IPS-20b (cell line): ENCODE measurements at regions not wholly inside any gene's neighbourhood (a gene's known extent, or its start where the extent isn't known, plus 50 kb on each side); places are given as distances from the start of the nearest gene placed in this dataset.

ENCODE experiments used
- H3K27ac ChIP-seq: one replicate; pipeline ENCODE4 v1.5.1; 2013; ENCODE audit warnings: low read length
- H3K27me3 ChIP-seq: 2 replicates; pipeline ENCODE4 v1.6.1; 2013; ENCODE audit warnings: mild to moderate bottlenecking, low read length, inconsistent platforms; ENCODE audit not compliant: insufficient read depth
- H3K36me3 ChIP-seq: 2 replicates; pipeline ENCODE4 v1.6.1; 2013; ENCODE audit warnings: low read depth, mild to moderate bottlenecking, inconsistent platforms, low read length, moderate library complexity; ENCODE audit not compliant: insufficient read depth
- H3K4me1 ChIP-seq: 2 replicates; pipeline ENCODE4 v1.6.1; 2013; ENCODE audit warnings: mild to moderate bottlenecking, control low read depth, inconsistent platforms, low read length, moderate library complexity; ENCODE audit not compliant: insufficient read depth
- H3K4me3 ChIP-seq: 2 replicates; pipeline ENCODE4 v1.5.1; 2013; ENCODE audit warnings: mild to moderate bottlenecking, low read length, inconsistent platforms
- H3K9ac ChIP-seq: 2 replicates; pipeline ENCODE4 v1.6.1; 2013; ENCODE audit warnings: low read depth, mild to moderate bottlenecking, inconsistent platforms, low read length, moderate library complexity
- H3K9me3 ChIP-seq: 2 replicates; pipeline ENCODE4 v1.6.1; 2013; ENCODE audit warnings: mild to moderate bottlenecking, low read depth, low read length, inconsistent platforms; ENCODE audit not compliant: insufficient read depth

DNA sequence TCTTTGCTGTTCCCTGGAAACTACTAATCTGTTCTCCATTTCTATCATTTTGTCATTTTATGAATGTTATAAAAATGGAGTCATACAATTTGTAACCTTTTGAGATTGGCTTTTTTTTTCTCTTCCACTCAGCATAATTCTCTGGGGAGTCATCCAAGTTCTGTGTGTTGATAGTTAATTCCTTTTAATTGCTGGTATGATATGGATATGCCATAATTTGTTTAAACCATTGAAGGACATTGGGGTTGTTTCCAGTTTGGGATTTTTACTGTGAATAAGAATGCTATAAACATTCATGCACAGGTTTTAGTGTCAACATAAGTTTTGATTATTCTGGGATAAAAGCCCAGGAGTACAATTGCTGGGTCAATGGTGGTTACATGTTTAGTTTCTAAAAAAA is 279.4 kb downstream of the WNT5A start:
- H3K27ac ChIP-seq = no peak overlapping the region
- H3K9ac ChIP-seq = no peak overlapping the region
- no peaks in the 10 kb centered on the region for H3K27me3 ChIP-seq
- H3K36me3 ChIP-seq = no peaks in the 10 kb centered on the region
- no peaks in the 10 kb centered on the region; the same call in 1 of the 2 replicates for H3K9me3 ChIP-seq
- H3K4me3 ChIP-seq = no peak overlapping the region
- 0 out of 2 replicates have a peak, but pooled peaks cover 5% of the 10 kb centered on the region for H3K4me1 ChIP-seq

DNA sequence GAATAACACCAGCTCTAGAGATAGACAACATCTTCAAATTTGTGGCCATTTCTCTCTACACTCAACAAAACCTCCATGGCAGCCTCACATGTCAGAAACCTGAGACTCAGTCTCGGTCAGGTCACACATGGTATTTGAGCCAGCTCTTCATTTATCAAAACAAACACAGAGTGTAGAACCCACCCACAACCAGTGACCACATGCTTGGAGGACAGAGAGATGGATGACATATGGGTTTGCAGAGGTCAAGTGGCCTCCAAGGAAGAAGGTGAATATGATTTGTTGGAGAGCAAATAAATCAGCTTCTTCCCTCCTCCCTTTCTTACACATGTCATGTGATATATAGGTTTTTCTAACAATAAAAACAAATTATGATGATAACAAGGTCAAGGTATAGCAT is 278.1 kb upstream of the LRTM1 start:
- H3K4me1 ChIP-seq = peaks cover 9% of the 10 kb centered on the region; the same call in 1 of the 2 replicates
- H3K9ac ChIP-seq = no peak overlapping the region
- H3K27ac ChIP-seq = no peak overlapping the region
- no peak overlapping the region for H3K4me3 ChIP-seq
- H3K36me3 ChIP-seq = no peaks in the 10 kb centered on the region
- no peaks in the 10 kb centered on the region for H3K27me3 ChIP-seq
- no peaks in the 10 kb centered on the region; the same call in 1 of the 2 replicates for H3K9me3 ChIP-seq

DNA sequence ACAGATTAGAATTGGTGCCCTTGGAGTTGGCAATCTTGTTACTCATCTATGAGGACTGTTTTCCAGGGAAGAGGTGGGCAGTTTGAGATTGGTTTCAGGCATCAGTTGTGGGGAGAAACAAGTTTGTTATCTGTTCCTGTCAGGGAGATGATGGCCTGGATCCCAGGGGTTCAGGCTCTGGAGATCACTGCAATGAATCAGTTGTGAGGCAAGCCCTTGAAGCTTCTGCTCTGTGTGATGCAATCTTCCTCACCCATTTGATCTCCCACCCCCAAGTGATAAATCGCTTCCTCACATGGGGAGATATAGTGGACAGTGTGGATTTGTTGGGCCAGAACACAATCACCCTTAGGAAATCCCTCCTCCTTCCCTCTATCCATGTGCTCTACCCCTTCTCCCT is 276.6 kb upstream of the LRTM1 start:
- H3K27ac ChIP-seq = no peak overlapping the region
- no peaks in the 10 kb centered on the region; the same call in 1 of the 2 replicates for H3K9me3 ChIP-seq
- H3K4me3 ChIP-seq = no peak overlapping the region
- H3K4me1 ChIP-seq = peaks cover 14% of the 10 kb centered on the region; the same call in 1 of the 2 replicates
- no peaks in the 10 kb centered on the region for H3K27me3 ChIP-seq
- no peak overlapping the region for H3K9ac ChIP-seq
- no peaks in the 10 kb centered on the region for H3K36me3 ChIP-seq

DNA sequence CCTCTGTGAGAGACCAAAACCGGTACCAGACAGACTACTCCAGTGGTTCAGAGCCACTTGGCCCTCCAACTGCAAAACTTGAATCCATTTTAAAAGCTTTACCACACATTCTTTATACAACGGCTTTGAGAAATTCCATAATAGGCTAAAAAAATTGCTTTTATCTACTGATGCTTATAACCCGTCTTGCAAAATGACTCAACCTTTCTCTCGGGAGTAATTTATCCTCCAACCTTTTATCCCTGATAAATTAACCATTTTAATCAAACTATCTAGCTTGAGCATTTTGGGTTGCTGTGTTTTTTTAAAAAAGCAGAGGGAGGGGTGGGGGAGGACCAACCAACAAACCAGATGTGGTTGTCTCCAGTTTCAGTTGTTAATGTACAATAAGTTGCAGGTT is 275.7 kb upstream of the LRTM1 start:
- no peaks in the 10 kb centered on the region for H3K27me3 ChIP-seq
- no peaks in the 10 kb centered on the region for H3K9me3 ChIP-seq
- no peak overlapping the region for H3K9ac ChIP-seq
- no peaks in the 10 kb centered on the region for H3K36me3 ChIP-seq
- H3K4me1 ChIP-seq = peaks cover 14% of the 10 kb centered on the region; the same call in 1 of the 2 replicates
- no peak overlapping the region for H3K4me3 ChIP-seq
- no peak overlapping the region for H3K27ac ChIP-seq

DNA sequence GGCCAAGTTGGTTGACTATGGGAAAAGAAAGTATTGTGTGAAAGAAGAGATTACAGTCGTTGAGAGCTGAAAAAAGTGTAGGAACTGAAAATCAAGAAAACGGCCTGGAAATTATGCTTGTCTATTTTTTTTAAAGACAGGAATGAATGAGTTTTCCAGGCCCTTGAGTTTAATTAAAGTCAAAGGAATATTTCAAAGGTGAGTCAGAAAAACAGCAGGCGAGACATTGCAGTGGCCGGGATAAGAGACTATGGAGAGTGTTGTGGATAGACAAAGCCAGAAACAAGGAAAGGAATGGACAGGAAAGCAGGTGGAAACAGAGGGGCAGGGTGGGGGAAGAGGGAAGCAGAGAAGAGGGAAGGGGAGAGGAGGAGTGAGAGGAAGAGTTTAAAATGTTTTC is 275.1 kb upstream of the LRTM1 start:
- Histone ChIP-seq H3K27ac (no peak overlapping the region), H3K4me3 (no peak overlapping the region), H3K36me3 (no peaks in the 10 kb centered on the region), H3K4me1 (peaks cover 14% of the 10 kb centered on the region; the same call in 1 of the 2 replicates), H3K27me3 (no peaks in the 10 kb centered on the region), H3K9ac (no peak overlapping the region), H3K9me3 (no peaks in the 10 kb centered on the region)

DNA sequence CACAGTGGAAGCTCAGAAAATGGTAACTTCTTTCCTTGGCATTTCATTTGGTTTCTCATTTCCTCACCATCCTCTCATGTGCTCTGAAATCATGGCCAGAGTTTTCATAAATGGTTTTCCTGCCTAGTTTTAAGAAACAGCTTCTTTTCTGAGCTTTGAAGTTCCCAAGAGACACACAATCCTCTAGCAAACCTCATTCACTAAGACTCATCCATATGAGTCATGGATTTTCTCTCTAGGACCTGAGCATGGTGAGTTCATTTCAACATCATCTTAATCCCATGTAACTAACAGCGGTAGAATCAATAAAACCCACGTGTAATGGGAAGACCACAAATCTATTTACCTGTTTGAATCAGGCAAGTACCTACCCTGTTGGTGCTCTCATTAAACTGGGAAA is 274.5 kb upstream of the LRTM1 start:
- Histone ChIP-seq H3K4me3 (no peak overlapping the region), H3K9me3 (no peaks in the 10 kb centered on the region), H3K27me3 (no peaks in the 10 kb centered on the region), H3K4me1 (peaks cover 14% of the 10 kb centered on the region; the same call in 1 of the 2 replicates), H3K36me3 (no peaks in the 10 kb centered on the region), H3K27ac (no peak overlapping the region), H3K9ac (no peak overlapping the region)

DNA sequence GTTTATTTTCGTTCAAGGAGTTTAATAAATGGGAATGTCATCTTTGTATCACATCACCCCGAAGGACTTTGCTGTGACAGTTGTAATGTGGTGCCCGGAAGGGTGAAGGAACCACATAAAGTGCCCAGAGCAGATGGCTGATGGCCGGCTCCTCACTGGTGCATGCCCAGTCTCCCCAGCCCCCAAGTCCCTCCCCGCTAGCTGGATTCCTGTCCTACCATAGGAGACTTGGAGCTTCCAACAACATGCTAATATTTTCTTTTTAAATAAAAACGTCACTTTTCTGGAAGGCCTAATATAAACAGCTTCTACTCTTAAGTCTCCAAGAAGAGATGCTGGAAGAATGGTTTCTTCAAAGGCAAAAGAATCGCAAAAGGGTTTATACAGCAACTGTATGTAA is 273.9 kb upstream of the LRTM1 start:
- H3K27ac ChIP-seq = no peak overlapping the region
- H3K9me3 ChIP-seq = no peaks in the 10 kb centered on the region
- no peak overlapping the region for H3K4me3 ChIP-seq
- H3K27me3 ChIP-seq = no peaks in the 10 kb centered on the region
- H3K9ac ChIP-seq = no peak overlapping the region
- H3K36me3 ChIP-seq = no peaks in the 10 kb centered on the region
- peaks cover 14% of the 10 kb centered on the region; the same call in 1 of the 2 replicates for H3K4me1 ChIP-seq

DNA sequence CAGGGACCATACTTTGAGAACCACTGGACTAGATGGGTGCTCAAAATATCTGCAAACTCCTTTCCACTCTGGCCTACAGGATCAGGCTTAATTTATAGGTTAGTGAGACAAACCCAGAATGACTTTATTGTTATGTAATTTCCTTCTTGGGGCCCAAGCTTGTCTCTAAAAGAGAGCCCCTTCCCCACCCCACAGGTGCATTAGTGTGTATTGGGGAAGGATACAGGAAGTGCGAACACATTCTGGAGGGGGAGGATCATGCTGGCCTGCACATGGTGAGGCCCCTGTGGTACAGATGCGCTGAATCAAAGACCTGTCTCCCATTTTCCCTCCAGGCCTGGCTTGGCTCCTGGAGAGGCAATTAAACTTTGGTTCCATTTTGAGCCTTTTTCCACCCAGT is 273.0 kb upstream of the LRTM1 start:
- no peak overlapping the region for H3K27ac ChIP-seq
- H3K4me1 ChIP-seq = peaks cover 14% of the 10 kb centered on the region; the same call in 1 of the 2 replicates
- H3K9me3 ChIP-seq = no peaks in the 10 kb centered on the region
- H3K4me3 ChIP-seq = no peak overlapping the region
- H3K27me3 ChIP-seq = no peaks in the 10 kb centered on the region
- H3K36me3 ChIP-seq = no peaks in the 10 kb centered on the region
- no peak overlapping the region for H3K9ac ChIP-seq

DNA sequence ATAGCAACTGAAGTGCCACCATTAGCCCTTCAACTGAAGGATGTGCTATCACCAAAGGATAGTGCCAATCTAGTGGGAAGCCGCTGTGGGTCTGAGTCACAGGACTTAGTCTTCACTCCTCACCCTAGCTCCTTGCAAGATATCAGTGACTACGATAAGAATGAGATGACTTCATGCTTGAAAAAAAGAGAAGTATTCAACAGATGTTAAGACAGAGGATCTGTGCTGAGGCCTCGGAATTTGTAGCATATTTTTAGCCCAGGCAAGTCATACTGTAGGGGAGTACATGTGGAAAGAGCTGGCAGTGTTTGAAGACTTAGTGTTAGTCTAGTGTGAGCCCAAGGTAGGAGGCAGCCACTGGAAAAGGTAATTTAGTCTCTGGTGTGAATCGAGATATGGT is 270.7 kb upstream of the LRTM1 start:
- Histone ChIP-seq H3K27ac (no peak overlapping the region), H3K4me3 (no peak overlapping the region), H3K9me3 (no peaks in the 10 kb centered on the region), H3K4me1 (peaks cover 11% of the 10 kb centered on the region; the same call in 1 of the 2 replicates), H3K27me3 (no peaks in the 10 kb centered on the region), H3K36me3 (no peaks in the 10 kb centered on the region), H3K9ac (no peak overlapping the region)

DNA sequence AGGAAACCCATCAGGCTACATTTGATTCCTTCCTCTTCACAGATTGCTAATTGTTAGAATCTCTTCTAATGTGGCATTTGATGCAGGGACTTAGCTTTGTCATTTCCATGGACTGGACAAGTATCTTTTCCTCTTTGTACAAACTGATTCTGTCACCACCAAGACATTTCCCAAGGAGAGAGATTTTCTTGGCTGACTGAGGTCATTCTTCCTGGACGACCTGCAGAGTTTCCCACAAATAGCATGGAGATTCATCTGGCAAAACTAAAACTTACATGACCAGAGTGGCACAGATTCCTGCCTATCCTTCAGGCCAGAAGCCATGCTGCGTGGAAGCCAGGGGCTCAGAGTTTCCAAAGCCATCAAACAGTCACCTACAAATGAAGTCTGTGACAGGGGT is 269.2 kb upstream of the LRTM1 start:
- no peak overlapping the region for H3K27ac ChIP-seq
- no peak overlapping the region for H3K9ac ChIP-seq
- no peaks in the 10 kb centered on the region for H3K9me3 ChIP-seq
- no peak overlapping the region for H3K4me3 ChIP-seq
- no peaks in the 10 kb centered on the region for H3K36me3 ChIP-seq
- H3K4me1 ChIP-seq = peaks cover 9% of the 10 kb centered on the region; the same call in 1 of the 2 replicates
- no peaks in the 10 kb centered on the region for H3K27me3 ChIP-seq

DNA sequence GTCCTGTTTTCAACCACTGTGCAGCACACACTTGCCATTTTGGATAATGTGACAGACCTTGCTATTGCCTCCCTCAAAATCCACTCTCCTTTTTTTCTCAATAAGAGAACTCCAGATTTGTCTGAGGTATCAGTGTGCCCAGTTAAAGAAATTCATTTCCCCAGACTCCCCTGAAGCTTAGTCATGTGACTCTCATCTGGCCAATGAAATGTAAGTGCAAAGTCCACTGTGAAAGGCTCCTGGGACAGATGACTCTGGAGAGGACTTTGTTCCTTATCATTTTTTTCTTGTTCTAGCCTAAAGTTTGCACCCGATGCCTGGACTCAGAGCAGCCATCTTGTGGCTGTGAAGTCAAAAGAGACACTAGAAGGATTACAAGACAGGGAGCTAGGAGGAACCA is 268.6 kb upstream of the LRTM1 start:
- H3K9me3 ChIP-seq = no peaks in the 10 kb centered on the region
- peaks cover 9% of the 10 kb centered on the region; the same call in 1 of the 2 replicates for H3K4me1 ChIP-seq
- H3K36me3 ChIP-seq = no peaks in the 10 kb centered on the region
- H3K27me3 ChIP-seq = no peaks in the 10 kb centered on the region
- no peak overlapping the region for H3K9ac ChIP-seq
- H3K4me3 ChIP-seq = no peak overlapping the region
- no peak overlapping the region for H3K27ac ChIP-seq

DNA sequence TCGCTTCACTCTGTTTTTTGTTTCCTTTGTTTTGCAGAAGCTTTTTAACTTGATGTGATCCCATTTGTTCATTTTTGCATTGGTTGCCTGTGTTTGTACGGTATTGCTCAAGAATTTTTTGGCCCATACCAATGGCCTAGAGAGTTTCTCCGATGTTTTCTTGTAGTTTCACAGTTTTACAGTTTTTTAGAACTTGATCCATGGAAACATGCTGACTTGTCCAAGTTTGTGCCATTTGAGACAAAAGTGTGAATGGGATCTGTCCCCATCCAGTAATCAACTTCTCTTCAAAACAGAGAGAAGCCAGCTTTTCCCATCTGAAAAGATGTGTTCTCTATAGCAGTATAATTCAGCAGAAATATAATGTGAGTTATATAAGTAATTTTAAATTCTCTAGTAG is 266.5 kb upstream of the LRTM1 start:
- no peak overlapping the region for H3K9ac ChIP-seq
- H3K36me3 ChIP-seq = no peaks in the 10 kb centered on the region
- no peak overlapping the region for H3K4me3 ChIP-seq
- 0 out of 2 replicates have a peak, but pooled peaks cover 7% of the 10 kb centered on the region for H3K4me1 ChIP-seq
- no peaks in the 10 kb centered on the region for H3K27me3 ChIP-seq
- H3K27ac ChIP-seq = no peak overlapping the region
- no peaks in the 10 kb centered on the region for H3K9me3 ChIP-seq
